ENCODE measurements at regions not wholly inside any gene's neighbourhood (a gene's known extent, or its start where the extent isn't known, plus 50 kb on each side); places are given as distances from the start of the nearest gene placed in this dataset.

DNA sequence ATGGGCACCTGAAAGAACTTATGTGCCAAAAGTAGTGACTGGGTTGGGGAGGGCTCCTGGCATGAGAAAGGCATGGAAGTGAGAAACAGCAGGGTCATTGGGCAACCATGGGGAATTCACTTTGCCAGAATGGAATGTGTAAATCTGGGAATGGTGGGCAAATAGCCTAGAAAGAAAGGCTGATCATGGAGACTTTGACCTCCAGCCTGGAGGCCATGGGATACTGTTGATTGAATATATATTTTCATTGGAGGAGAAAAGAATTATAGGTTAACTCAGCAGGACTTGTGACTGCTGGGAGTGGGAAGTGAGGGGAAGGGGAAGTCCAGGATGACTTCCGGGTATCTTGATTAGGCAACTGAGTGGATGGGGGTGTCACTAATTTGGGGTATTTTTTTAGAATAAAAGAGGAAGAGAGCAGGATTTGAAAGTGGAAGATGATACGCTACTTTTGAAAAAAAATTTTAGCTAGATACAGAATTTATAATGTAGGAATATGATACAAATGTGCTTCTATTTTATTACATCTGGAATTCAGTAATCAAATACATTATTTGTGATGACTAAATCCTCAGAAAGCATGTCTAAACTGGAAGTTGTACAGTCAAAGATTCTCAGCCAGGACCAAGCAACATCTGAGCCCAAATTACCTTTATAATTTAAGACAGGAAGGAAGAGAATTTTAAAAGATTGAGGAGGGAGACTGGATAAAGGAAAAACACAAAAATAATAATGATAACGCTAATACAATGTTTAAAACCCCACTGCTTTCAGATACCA lies 116.2 kb downstream of the GATA6 start:
- no peak for TF ChIP-seq POLR2A (IDR thresholded peaks at IDR 0.05)
- TF ChIP-seq, protein P1, sequence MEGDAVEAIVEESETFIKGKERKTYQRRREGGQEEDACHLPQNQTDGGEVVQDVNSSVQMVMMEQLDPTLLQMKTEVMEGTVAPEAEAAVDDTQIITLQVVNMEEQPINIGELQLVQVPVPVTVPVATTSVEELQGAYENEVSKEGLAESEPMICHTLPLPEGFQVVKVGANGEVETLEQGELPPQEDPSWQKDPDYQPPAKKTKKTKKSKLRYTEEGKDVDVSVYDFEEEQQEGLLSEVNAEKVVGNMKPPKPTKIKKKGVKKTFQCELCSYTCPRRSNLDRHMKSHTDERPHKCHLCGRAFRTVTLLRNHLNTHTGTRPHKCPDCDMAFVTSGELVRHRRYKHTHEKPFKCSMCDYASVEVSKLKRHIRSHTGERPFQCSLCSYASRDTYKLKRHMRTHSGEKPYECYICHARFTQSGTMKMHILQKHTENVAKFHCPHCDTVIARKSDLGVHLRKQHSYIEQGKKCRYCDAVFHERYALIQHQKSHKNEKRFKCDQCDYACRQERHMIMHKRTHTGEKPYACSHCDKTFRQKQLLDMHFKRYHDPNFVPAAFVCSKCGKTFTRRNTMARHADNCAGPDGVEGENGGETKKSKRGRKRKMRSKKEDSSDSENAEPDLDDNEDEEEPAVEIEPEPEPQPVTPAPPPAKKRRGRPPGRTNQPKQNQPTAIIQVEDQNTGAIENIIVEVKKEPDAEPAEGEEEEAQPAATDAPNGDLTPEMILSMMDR (IDR thresholded peaks at IDR 0.05): no peak
